ENCODE measurements at regions not wholly inside any gene's neighbourhood (a gene's known extent, or its start where the extent isn't known, plus 50 kb on each side); places are given as distances from the start of the nearest gene placed in this dataset.

DNA sequence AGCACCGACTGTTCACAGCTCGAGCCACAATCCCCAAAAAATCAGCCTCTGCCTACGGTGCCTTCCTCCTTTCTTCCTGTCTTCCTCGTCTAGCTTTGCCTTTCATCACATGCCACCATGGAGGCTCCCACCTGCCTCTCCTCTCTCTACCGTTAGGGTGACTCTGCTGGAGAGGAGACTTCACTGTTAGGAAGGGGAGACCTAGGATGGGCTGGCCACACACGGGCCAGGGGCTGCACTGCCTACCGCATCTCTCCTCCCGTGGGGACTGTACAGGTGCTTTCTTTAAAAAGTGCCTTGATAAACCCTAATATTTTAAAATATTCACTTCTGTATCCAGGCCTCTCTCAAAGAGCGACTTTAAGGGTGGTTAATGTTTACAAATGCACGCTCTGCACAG lies 1104.7 kb downstream of the BCL11B start:
- no TSS peak for BruUV-seq (replicated peaks)
- no peak overlapping the region for H2BK15ac ChIP-seq (ENCODE audit: low read depth, low read length)
- H2AK5ac ChIP-seq (ENCODE audit: low read depth, low read length) = no peak overlapping the region
- no peak overlapping the region for H4K8ac ChIP-seq (ENCODE audit: low read depth in 2 of 2, low read length in 2 of 2)
- no peak overlapping the region for H4K5ac ChIP-seq (ENCODE audit: low read depth, low read length)
- H3K4ac ChIP-seq (ENCODE audit: low read depth, low read length) = no peak overlapping the region
- no peak overlapping the region for H3K56ac ChIP-seq (ENCODE audit: extremely low read depth, insufficient read depth, low read length)
- CTCF ChIA-PET = no interaction called here
- no peaks in the 10 kb centered on the region for H3K27me3 ChIP-seq (ENCODE audit: control insufficient read depth, insufficient read depth, low read length)
- no peaks in the 10 kb centered on the region for H4K20me1 ChIP-seq (ENCODE audit: insufficient read depth, low read length)
- no peak for TF ChIP-seq SMC3 (IDR thresholded peaks at IDR 0.05; ENCODE audit: low read depth, low read length)
- TF ChIP-seq CHD1 (IDR thresholded peaks at IDR 0.05; ENCODE audit: low read depth, low read length) = no peak
- H2BK120ac ChIP-seq (ENCODE audit: low read depth, low read length) = no peak overlapping the region
- no peaks in the 10 kb centered on the region for H3K36me3 ChIP-seq (ENCODE audit: control insufficient read depth, insufficient read depth, low read length)
- H3K23ac ChIP-seq (ENCODE audit: low read depth, low read length) = no peak overlapping the region
- no peaks in the 10 kb centered on the region for H3K79me1 ChIP-seq (ENCODE audit: low read depth in 1 of 2, low read length in 2 of 2)
- no peak for ATAC-seq (ENCODE audit: low read depth)
- no peak overlapping the region for H3K9ac ChIP-seq (ENCODE audit: low read depth, low read length)
- H3K14ac ChIP-seq (replicated peaks; ENCODE audit: low read depth, low read length) = no peak overlapping the region
- no peaks in the 10 kb centered on the region for H3K9me1 ChIP-seq (ENCODE audit: insufficient read depth, low read length)
- no CpG with 5 or more reads among the region's 10 CpGs for WGBS, 2 experiments (ENCODE audit: extremely low coverage in 2 of 2, insufficient read length in 1 of 2)
- no peak overlapping the region for H3K4me3 ChIP-seq (ENCODE audit: insufficient read depth, low read depth, low read length)
- no peak overlapping the region for H2BK5ac ChIP-seq (ENCODE audit: low read depth, low read length, poor library complexity, severe bottlenecking)
- no peak overlapping the region for H2AK9ac ChIP-seq (replicated peaks; ENCODE audit: low read depth, low read length, poor library complexity)
- dilution Hi-C loops (cut with HindIII; ENCODE audit: low sequenced_read_pairs, unreplicated experiment) = no loop called here
- peaks cover 44% of the 10 kb centered on the region for H3K9me3 ChIP-seq (ENCODE audit: control insufficient read depth, insufficient read depth, low read length)
- H3K4me2 ChIP-seq (ENCODE audit: low read depth, low read length) = no peak overlapping the region
- DNase-seq = no peak
- no peak overlapping the region for H3K18ac ChIP-seq (ENCODE audit: low read depth, low read length)
- intact Hi-C loops (cut with micrococcal nuclease) = no loop called here
- no peaks in the 10 kb centered on the region for H3K4me1 ChIP-seq (ENCODE audit: control insufficient read depth, insufficient read depth, low read length)
- in situ Hi-C loops (cut with MboI; ENCODE audit: low sequenced_read_pairs) = no loop called here
- H2BK20ac ChIP-seq (ENCODE audit: low read depth, low read length) = no peak overlapping the region
- H3K27ac ChIP-seq (ENCODE audit: insufficient read depth, low read length) = no peak overlapping the region
- POLR2A ChIA-PET (ENCODE audit: unreplicated experiment) = no interaction called here
- no peak overlapping the region for H2AFZ ChIP-seq (replicated peaks; ENCODE audit: low read length, poor library complexity)
- no peak overlapping the region for H4K91ac ChIP-seq (ENCODE audit: insufficient read depth, low read depth, low read length)

Measured in IMR-90 (cell line).